ENCODE measurements at regions not wholly inside any gene's neighbourhood (a gene's known extent, or its start where the extent isn't known, plus 50 kb on each side); places are given as distances from the start of the nearest gene placed in this dataset.

GRCh38 chr2:88310787-88311186, 140.6 kb downstream of the THNSL2 start:
- TF ChIP-seq CTCF (IDR thresholded peaks at IDR 0.05) (no peak), POLR2AphosphoS5 (IDR thresholded peaks at IDR 0.05) (no peak), POLR2A (IDR thresholded peaks at IDR 0.05) (no peak), EP300 (IDR thresholded peaks at IDR 0.05) (no peak)

Data from upper lobe of left lung (tissue), 4 donors.